Erythroblast (primary cell): ENCODE measurements at regions not wholly inside any gene's neighbourhood (a gene's known extent, or its start where the extent isn't known, plus 50 kb on each side); places are given as distances from the start of the nearest gene placed in this dataset.

ENCODE experiments used
- GATA1 ChIP-seq: IDR thresholded peaks from 2 replicates; pipeline ENCODE4 v1.6.1; 2011; ENCODE audit warnings: low read depth, mild to moderate bottlenecking, control low read depth, low read length, moderate library complexity
- POLR2A ChIP-seq: IDR thresholded peaks from 2 replicates; pipeline ENCODE4 v1.6.1; 2011; ENCODE audit warnings: mild to moderate bottlenecking, low read length

GRCh38 chr7:85736085-85736484 lies 549.2 kb upstream of the SEMA3D start:
- TF ChIP-seq POLR2A (no peak), GATA1 (no peak)
